Activated naive CD8-positive, alpha-beta T cell treated with anti-CD3 and anti-CD28 coated beads for 36 hours (primary cell): ENCODE measurements at regions not wholly inside any gene's neighbourhood (a gene's known extent, or its start where the extent isn't known, plus 50 kb on each side); places are given as distances from the start of the nearest gene placed in this dataset.

Source experiments
- DNase-seq: peaks from one replicate; pipeline ENCODE4 v3.0.0; 2021
- H3K27ac Mint-ChIP-seq: one replicate; pipeline ENCODE4 v1.8.0; 2022; ENCODE audit warnings: mild to moderate bottlenecking, moderate library complexity, mixed read lengths
- H3K27me3 Mint-ChIP-seq: one replicate; pipeline ENCODE4 v1.8.0; 2022; ENCODE audit warnings: mild to moderate bottlenecking, mixed read lengths
- H3K36me3 Mint-ChIP-seq: one replicate; pipeline ENCODE4 v1.8.0; 2021; ENCODE audit warnings: mild to moderate bottlenecking, mixed read lengths
- H3K4me1 Mint-ChIP-seq: one replicate; pipeline ENCODE4 v1.8.0; 2021; ENCODE audit warnings: mixed read lengths
- H3K4me3 Mint-ChIP-seq: one replicate; pipeline ENCODE4 v1.8.0; 2022; ENCODE audit warnings: mild to moderate bottlenecking, moderate library complexity, mixed read lengths
- H3K9me3 Mint-ChIP-seq: one replicate; pipeline ENCODE4 v1.8.0; 2022; ENCODE audit warnings: mixed read lengths

DNA sequence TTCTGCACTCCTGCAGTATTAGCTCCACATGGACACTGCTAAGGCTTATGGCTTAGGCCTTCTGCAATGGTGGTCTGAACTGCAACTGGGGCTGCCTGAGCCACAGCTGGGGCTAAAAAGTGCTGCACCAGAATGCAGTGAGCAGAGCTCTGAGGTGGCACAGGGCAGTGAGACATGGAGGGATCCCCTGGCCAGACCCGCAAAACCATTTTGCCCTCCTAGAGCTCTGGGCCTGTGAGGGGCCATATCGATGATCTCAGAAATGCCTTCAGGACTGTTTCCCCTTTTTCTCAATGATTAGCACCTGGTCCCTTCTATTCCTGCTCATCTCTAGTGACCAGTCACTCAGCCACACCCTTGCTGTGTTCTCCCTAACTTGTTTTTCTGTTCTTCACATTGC is 397.7 kb downstream of the UQCRFS1 start:
- no peak overlapping the region for H3K27ac Mint-ChIP-seq
- H3K4me3 Mint-ChIP-seq = no peak overlapping the region
- H3K36me3 Mint-ChIP-seq = no peaks in the 10 kb centered on the region
- no peak for DNase-seq
- no peaks in the 10 kb centered on the region for H3K4me1 Mint-ChIP-seq
- peaks cover 4% of the 10 kb centered on the region for H3K27me3 Mint-ChIP-seq
- peaks cover 2% of the 10 kb centered on the region for H3K9me3 Mint-ChIP-seq

GRCh38 chr19:28794301-28794700 is 418.6 kb downstream of the UQCRFS1 start:
- H3K27me3 Mint-ChIP-seq = peaks cover 62% of the 10 kb centered on the region
- no peaks in the 10 kb centered on the region for H3K4me1 Mint-ChIP-seq
- peaks cover 2% of the 10 kb centered on the region for H3K36me3 Mint-ChIP-seq
- H3K4me3 Mint-ChIP-seq = no peak overlapping the region
- H3K27ac Mint-ChIP-seq = no peak overlapping the region
- H3K9me3 Mint-ChIP-seq = peaks cover 7% of the 10 kb centered on the region
- no peak for DNase-seq

DNA sequence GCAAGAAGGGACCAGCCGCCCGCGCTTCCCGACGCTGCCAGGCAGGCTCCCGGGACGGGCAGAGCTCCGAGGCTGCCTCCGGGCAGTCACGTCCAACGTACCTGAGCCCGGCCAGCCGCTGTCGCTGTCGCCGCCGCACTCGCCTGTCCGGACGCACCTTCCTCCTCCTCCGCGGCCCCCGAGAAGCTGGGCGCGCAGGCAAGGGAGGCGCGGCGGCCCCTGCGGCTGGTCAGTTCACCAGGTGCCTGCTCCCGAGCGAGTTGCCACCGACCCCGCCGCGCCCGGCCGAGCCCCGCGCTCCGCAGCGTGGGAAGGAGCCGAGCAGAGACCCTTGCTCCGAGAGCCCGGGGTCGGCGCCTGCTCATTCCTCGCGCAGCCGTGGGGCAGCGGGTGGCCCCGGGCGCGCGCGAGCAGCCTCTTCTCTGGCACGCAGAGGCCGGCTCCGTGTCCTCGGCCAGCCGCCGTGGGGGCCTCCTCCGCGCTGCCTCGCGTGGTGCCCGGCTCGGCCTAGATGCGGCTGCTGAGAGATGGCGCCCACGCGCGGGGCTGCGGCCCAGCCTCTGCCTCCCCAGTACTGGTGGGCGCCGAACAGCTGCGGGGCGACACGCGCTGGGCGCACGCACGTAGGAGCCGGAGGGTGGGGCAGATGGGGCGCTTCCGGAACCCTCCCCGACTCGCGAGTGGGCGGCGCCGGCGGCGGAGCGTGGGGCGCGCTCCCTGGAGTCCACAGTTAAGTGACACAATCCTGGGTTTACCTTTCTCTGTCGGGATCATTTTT is 419.4 kb downstream of the UQCRFS1 start:
- Mint-ChIP-seq H3K9me3 (peaks cover 6% of the 10 kb centered on the region), H3K36me3 (peaks cover 2% of the 10 kb centered on the region), H3K27ac (no peak overlapping the region), H3K4me3 (no peak overlapping the region), H3K4me1 (no peaks in the 10 kb centered on the region), H3K27me3 (peaks cover 55% of the 10 kb centered on the region)
- DNase-seq = no peak

GRCh38 chr19:28785971-28786370 is 427.0 kb downstream of the UQCRFS1 start:
- Mint-ChIP-seq H3K4me1 (no peaks in the 10 kb centered on the region), H3K4me3 (no peak overlapping the region), H3K27ac (no peak overlapping the region), H3K9me3 (peaks cover 14% of the 10 kb centered on the region), H3K36me3 (no peaks in the 10 kb centered on the region), H3K27me3 (peaks cover 2% of the 10 kb centered on the region)
- no peak for DNase-seq

GRCh38 chr19:28764066-28764465 is 448.9 kb downstream of the UQCRFS1 start:
- Mint-ChIP-seq H3K27me3 (no peaks in the 10 kb centered on the region), H3K36me3 (no peaks in the 10 kb centered on the region), H3K4me3 (no peak overlapping the region), H3K4me1 (no peaks in the 10 kb centered on the region), H3K9me3 (peaks cover 24% of the 10 kb centered on the region), H3K27ac (no peak overlapping the region)
- no peak for DNase-seq

DNA sequence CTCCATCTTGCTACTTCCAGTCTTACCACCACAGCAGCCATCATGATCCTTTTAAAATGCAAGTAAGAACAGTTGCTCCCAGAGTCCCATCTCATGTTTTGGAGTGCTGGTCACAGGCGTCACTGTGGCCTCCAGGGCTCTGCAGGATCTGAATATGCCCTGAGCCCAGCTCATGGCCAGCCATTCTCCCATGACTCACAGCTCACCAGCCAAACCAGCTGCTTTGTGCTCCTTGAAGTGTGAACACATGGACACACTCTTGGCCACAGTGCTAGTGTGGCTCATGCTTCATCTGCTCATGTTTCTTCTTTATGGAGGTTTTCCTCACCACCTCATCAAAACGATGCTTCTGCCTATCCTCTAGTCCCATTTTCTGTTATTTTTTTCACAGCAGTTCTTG is 466.5 kb downstream of the UQCRFS1 start:
- Mint-ChIP-seq H3K27ac (no peak overlapping the region), H3K27me3 (peaks cover 3% of the 10 kb centered on the region), H3K4me1 (no peaks in the 10 kb centered on the region), H3K36me3 (no peaks in the 10 kb centered on the region), H3K9me3 (no peaks in the 10 kb centered on the region), H3K4me3 (no peak overlapping the region)
- DNase-seq = no peak

DNA sequence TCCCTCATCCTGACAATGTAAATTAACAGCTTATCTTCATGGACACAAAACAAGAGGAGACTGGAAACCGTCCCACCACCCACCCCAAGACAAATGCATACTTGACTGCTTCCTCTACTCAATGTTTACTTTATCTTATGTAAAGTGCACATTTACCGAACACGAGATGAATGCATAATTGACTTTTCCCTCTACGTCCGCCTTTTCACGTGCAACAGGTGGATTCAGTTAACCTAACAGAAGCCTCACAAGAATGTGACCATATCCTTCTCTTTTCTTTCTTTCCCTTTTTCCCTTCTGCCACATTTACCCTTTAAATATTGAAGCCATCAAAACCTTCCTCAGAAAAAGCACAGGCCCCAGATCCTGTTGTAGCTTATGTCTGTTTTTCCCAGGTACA is 468.0 kb downstream of the UQCRFS1 start:
- Mint-ChIP-seq H3K27ac (no peak overlapping the region), H3K4me3 (no peak overlapping the region)

GRCh38 chr19:28744014-28744413 is 468.9 kb downstream of the UQCRFS1 start:
- no peak overlapping the region for H3K27ac Mint-ChIP-seq
- H3K4me1 Mint-ChIP-seq = no peaks in the 10 kb centered on the region
- H3K27me3 Mint-ChIP-seq = peaks cover 3% of the 10 kb centered on the region
- no peaks in the 10 kb centered on the region for H3K36me3 Mint-ChIP-seq
- no peak overlapping the region for H3K4me3 Mint-ChIP-seq
- no peaks in the 10 kb centered on the region for H3K9me3 Mint-ChIP-seq
- no peak for DNase-seq

More for the DNA sequence above, 468.0 kb downstream of the UQCRFS1 start:
- Mint-ChIP-seq H3K36me3 (no peaks in the 10 kb centered on the region), H3K27me3 (peaks cover 3% of the 10 kb centered on the region), H3K9me3 (no peaks in the 10 kb centered on the region), H3K4me1 (no peaks in the 10 kb centered on the region)
- DNase-seq = no peak

DNA sequence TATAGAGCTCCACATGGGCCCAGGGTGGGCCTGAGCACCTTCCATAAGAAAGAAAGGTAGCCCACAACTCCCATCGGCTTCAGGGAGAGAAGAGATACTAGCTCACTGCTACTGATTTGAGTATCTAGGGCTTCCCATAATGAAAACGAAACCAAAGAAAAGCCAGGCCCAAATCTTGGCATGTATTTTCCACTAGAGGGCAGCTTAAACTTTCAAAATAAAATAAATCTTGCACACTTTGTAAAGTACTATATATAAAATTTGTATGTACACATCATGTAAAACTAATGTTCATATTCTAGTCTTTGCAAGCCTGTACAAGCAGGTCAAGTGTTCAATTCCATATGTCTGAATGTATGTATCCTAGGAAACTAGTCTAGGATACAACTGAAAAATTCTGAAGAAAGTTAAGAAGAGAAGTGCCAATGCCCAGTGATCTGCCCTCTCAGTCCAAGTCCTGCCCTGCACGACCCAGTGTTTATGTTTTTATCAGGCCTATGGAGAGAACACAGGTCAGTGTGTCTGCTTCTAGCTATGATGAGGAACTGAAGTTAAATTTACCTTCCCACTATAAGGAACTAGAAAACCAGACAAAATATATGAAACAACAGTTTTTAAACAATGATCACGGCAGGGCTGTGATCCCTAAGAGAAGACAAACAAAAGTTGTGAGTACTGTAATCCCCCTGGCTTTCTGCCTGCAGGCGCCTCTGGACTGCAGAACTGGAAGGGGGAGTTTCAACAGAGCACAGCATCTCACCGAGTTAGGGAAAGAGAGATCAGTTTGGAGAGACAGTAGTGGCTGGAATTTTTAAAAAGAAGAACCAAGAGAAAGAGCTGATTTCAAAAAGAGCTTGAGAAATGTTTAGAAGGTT is 475.7 kb downstream of the UQCRFS1 start:
- H3K27ac Mint-ChIP-seq = no peak overlapping the region
- DNase-seq = no peak
- no peaks in the 10 kb centered on the region for H3K4me1 Mint-ChIP-seq
- no peaks in the 10 kb centered on the region for H3K36me3 Mint-ChIP-seq
- H3K9me3 Mint-ChIP-seq = no peaks in the 10 kb centered on the region
- no peaks in the 10 kb centered on the region for H3K27me3 Mint-ChIP-seq
- no peak overlapping the region for H3K4me3 Mint-ChIP-seq

GRCh38 chr19:28736528-28736927 is 476.4 kb downstream of the UQCRFS1 start:
- Mint-ChIP-seq H3K4me3 (no peak overlapping the region), H3K9me3 (no peaks in the 10 kb centered on the region), H3K27ac (no peak overlapping the region), H3K4me1 (no peaks in the 10 kb centered on the region), H3K27me3 (no peaks in the 10 kb centered on the region), H3K36me3 (no peaks in the 10 kb centered on the region)
- DNase-seq = no peak

DNA sequence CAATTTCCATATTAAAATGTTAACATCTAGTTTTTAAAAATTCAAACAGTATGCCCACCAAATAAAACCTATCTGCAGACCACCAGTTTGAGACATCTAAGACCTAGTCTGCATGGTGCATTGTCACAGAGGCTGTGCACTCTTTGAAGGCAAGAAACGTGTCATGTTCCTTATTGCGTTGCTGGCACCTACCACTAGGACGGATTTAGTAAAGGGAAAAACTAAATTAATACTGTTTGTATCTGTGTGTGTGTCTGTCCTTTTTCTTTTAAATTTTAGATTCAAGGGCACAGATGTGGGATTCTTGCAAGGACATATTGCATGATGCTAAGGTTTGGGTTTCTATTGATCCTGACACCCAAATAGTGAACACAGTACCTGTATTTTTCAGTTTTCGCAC is 481.4 kb downstream of the UQCRFS1 start:
- Mint-ChIP-seq H3K27ac (no peak overlapping the region), H3K27me3 (peaks cover 24% of the 10 kb centered on the region), H3K4me1 (no peaks in the 10 kb centered on the region), H3K36me3 (no peaks in the 10 kb centered on the region), H3K9me3 (no peaks in the 10 kb centered on the region), H3K4me3 (no peak overlapping the region)
- no peak for DNase-seq

DNA sequence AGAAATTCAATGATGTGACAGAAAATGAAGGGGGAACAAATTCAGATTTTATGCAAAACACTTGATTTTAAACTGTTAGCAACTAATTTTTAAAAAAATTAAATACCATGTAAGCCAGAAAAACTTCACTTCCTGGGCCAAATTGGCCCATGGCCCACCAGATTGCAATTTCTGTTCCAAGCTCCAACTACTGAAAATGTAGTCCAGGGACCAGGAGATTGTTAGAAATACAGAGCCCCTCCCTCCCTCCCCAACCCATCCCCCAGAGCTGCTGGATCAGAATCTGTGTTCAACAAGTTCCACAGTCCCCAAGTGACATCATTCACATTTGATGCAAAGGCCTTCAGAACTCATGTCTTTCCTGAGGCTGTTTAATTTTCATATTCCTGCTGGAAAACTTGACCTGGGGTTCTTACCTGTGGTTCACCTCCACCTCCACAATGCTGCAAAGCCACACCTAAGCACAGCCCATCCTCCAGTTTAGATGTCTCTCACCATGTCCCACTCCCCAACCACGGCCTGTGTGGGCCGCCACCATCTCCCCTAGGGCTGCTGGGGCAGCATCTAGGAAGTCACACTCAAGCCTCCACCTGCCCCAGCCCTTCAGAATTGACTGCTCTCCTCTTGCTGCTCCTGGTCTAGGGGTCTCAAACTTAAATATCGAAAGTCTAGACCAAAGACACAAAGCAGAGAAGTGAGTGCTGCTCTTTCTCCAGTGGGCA is 482.0 kb downstream of the UQCRFS1 start:
- Mint-ChIP-seq H3K36me3 (no peaks in the 10 kb centered on the region), H3K27ac (no peak overlapping the region), H3K4me3 (no peak overlapping the region), H3K9me3 (no peaks in the 10 kb centered on the region), H3K27me3 (peaks cover 27% of the 10 kb centered on the region), H3K4me1 (no peaks in the 10 kb centered on the region)
- no peak for DNase-seq

GRCh38 chr19:28727480-28728159 is 485.3 kb downstream of the UQCRFS1 start:
- Mint-ChIP-seq H3K4me1 (no peaks in the 10 kb centered on the region), H3K27ac (no peak overlapping the region), H3K27me3 (peaks cover 33% of the 10 kb centered on the region), H3K4me3 (no peak overlapping the region), H3K9me3 (no peaks in the 10 kb centered on the region), H3K36me3 (no peaks in the 10 kb centered on the region)
- no peak for DNase-seq

DNA sequence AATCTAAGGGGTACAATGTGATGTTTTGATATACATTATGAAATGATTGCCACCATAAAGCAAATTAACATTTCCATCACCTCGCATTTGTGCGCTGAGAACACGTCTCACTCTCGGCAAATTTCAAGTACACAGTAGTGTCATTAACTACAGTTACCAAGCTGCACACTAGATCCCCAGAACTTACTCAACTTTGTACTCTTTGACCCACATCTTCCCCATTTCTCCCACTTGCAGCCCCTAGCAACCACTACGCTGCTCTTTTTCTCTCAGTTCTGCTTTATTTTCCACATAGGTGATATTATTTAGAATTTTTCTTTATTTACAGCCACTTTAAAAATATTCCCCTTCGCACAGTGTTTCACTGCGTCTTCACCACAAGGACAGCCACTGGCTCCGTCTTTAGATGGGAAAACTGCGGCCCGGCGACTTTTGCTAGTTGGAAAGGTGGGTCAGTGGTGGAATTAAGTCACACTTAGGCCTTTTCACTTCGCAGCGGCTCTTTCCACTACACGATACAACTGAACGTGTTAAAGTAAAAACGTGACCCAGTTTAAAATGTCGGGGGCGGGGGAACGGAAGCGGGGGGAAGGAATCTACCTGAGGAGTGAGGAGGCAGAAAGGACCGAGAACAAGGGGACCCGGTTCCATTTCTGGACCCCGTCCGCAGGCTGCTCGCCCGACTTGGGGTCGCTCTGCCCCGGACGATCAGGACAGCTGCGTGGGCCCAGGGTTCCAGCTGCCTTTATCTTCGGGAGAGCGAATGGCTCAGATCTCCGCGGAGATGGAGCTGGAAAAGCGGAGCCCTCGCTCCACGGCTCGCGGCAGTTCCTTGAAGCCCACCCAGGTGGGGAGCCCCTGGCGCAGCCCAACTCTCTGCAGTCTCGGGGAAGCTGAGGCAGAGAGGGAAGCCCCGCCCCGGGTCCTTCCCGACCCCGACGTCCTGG is 486.1 kb downstream of the UQCRFS1 start:
- H3K4me3 Mint-ChIP-seq = no peak overlapping the region
- H3K36me3 Mint-ChIP-seq = no peaks in the 10 kb centered on the region
- DNase-seq = no peak

More for the DNA sequence above, 486.1 kb downstream of the UQCRFS1 start:
- H3K27ac Mint-ChIP-seq = no peak overlapping the region
- peaks cover 33% of the 10 kb centered on the region for H3K27me3 Mint-ChIP-seq
- no peaks in the 10 kb centered on the region for H3K9me3 Mint-ChIP-seq
- no peaks in the 10 kb centered on the region for H3K4me1 Mint-ChIP-seq
